Neural crest cell (in vitro differentiated cells): ENCODE measurements at regions not wholly inside any gene's neighbourhood (a gene's known extent, or its start where the extent isn't known, plus 50 kb on each side); places are given as distances from the start of the nearest gene placed in this dataset.

Source experiments
- DNase-seq: peaks from one replicate; pipeline ENCODE4 v3.0.0; 2021; ENCODE audit warnings: low read depth, mixed read lengths, low spot score
- H3K27ac Mint-ChIP-seq: one replicate; pipeline ENCODE4 v1.8.0; 2021; ENCODE audit warnings: mild to moderate bottlenecking, mixed read lengths; ENCODE audit not compliant: unreplicated experiment
- H3K27me3 Mint-ChIP-seq: 2 replicates; pipeline ENCODE4 v1.8.0; 2021; ENCODE audit warnings: low read depth, mild to moderate bottlenecking, mixed read lengths
- H3K36me3 Mint-ChIP-seq: 2 replicates; pipeline ENCODE4 v1.8.0; 2021; ENCODE audit warnings: low read depth, mild to moderate bottlenecking, mixed read lengths
- H3K4me1 Mint-ChIP-seq: 2 replicates; pipeline ENCODE4 v1.8.0; 2021; ENCODE audit warnings: mixed read lengths
- H3K4me3 Mint-ChIP-seq: one replicate; pipeline ENCODE4 v1.8.0; 2021; ENCODE audit warnings: mild to moderate bottlenecking, mixed read lengths
- H3K9me3 Mint-ChIP-seq: 2 replicates; pipeline ENCODE4 v1.8.0; 2021; ENCODE audit warnings: mixed read lengths
- TF ChIP-seq, protein P1 (sequence below): fragments of 200-600 bp; sonication (generic); conservative IDR thresholded peaks from 2 replicates; pipeline ENCODE4 v1.5.0; 2021; ENCODE audit warnings: antibody characterized with exemption, mild to moderate bottlenecking

DNA sequence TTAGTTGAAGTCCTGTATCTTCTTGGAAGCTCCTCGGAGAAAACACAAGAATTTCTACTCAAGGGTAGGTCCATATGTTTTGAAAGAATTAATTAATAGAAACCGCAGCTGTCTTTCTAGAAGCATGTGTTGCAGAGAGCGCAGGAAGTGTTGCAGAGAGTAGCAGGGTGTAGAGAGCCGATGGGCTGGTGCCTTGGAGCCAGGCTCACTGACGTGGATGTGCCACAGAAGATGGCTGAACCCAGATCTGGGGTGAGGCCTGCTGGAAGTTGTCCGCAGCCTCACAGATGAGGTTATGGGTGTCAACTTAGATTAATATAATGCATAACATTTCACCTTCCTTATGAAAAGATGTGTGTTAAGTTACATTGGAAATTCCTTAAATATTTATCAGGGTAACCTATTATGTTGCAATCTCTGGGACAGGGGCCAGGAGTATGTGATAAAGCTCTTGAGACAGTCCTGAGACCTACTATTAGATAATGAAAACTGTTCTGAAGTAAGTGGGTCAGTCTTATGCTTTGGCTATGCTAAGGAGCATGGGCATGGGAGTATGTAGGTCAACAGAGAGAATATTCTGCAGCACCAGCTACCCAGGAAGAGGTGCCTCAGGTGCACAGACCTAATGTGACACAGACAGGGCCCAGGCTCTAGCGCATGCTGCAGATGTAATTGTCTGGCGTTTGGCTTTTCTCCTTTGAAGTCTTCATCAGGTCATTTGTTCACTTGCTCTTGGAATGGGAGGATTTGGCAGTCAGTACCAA, 973.3 kb downstream of the BCL11B start:
- DNase-seq, result no peak
- TF ChIP-seq, protein P1, sequence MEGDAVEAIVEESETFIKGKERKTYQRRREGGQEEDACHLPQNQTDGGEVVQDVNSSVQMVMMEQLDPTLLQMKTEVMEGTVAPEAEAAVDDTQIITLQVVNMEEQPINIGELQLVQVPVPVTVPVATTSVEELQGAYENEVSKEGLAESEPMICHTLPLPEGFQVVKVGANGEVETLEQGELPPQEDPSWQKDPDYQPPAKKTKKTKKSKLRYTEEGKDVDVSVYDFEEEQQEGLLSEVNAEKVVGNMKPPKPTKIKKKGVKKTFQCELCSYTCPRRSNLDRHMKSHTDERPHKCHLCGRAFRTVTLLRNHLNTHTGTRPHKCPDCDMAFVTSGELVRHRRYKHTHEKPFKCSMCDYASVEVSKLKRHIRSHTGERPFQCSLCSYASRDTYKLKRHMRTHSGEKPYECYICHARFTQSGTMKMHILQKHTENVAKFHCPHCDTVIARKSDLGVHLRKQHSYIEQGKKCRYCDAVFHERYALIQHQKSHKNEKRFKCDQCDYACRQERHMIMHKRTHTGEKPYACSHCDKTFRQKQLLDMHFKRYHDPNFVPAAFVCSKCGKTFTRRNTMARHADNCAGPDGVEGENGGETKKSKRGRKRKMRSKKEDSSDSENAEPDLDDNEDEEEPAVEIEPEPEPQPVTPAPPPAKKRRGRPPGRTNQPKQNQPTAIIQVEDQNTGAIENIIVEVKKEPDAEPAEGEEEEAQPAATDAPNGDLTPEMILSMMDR, result no peak

DNA sequence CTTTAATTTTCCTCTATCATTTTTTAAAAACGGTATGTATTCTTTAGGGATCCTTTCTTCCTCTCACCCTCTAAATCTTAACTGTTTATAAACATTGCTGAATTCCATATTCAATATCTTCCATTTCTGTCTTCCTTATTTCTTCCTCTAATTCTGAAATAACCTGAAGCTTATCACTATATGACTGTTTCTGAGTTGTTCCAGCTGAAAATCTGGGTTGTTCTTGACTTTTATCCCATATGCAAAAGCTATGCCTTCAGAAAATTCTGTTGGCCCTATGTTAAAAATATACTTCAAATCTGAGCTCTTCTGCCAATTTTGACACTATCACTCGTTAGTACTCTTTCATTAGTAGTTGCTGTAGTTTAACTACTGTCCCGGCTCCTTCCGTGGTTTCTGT, 970.3 kb downstream of the BCL11B start:
- Mint-ChIP-seq H3K4me3 (no peak overlapping the region), H3K9me3 (no peaks in the 10 kb centered on the region), H3K27me3 (peaks cover 2% of the 10 kb centered on the region), H3K27ac (no peak overlapping the region), H3K4me1 (no peaks in the 10 kb centered on the region), H3K36me3 (no peaks in the 10 kb centered on the region)
- DNase-seq, result no peak
- TF ChIP-seq, protein P1, result no peak

More for the DNA sequence above, 973.3 kb downstream of the BCL11B start:
- Mint-ChIP-seq H3K27ac (no peak overlapping the region), H3K4me1 (no peaks in the 10 kb centered on the region), H3K4me3 (no peak overlapping the region), H3K36me3 (no peaks in the 10 kb centered on the region), H3K27me3 (no peaks in the 10 kb centered on the region), H3K9me3 (no peaks in the 10 kb centered on the region)

DNA sequence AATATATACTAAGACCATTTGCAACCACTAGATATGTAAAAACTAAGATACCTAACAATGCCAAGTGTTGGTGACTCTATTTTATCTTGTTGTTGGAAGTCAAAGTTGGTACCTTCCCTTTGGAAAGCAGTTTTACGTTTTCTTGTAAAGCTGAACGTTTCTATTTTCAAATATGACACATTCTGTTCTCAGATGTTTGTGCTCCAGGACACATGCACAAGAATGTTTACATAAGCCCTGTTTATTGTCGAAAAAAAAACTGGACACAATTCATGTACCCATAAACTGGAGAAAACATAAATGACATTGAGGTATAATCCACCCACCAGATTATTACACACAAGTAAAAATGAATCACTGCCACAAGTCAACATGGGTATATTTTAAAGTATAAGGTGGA, 967.4 kb downstream of the BCL11B start:
- Mint-ChIP-seq H3K27ac (no peak overlapping the region), H3K27me3 (peaks cover 3% of the 10 kb centered on the region)

DNA sequence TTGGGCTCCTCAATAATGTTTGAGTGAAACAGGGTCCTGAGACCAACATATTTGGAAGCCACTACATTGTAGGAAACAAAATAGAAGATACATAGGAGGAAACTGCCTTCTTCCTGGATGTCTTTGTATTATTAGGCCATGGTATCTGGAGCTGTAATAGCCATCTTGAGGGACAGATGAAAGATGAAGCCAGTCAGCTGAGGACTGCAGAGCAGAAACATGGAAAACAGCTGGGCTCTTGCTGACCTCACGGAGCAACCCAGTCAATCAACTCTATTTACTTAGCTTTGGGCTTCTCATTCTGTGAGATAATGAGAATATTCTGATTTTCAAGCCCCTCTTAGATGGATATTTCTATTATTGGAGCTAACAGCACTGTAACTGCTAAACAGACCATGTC, 962.4 kb downstream of the BCL11B start:
- H3K27me3 Mint-ChIP-seq, result peaks cover 3% of the 10 kb centered on the region
- H3K36me3 Mint-ChIP-seq, result no peaks in the 10 kb centered on the region
- H3K4me3 Mint-ChIP-seq, result no peak overlapping the region
- DNase-seq, result no peak
- no peaks in the 10 kb centered on the region for H3K9me3 Mint-ChIP-seq
- H3K27ac Mint-ChIP-seq, result no peak overlapping the region
- TF ChIP-seq, protein P1, result no peak
- no peaks in the 10 kb centered on the region for H3K4me1 Mint-ChIP-seq

More for the DNA sequence above, 967.4 kb downstream of the BCL11B start:
- TF ChIP-seq, protein P1, result no peak
- Mint-ChIP-seq H3K36me3 (no peaks in the 10 kb centered on the region), H3K4me1 (no peaks in the 10 kb centered on the region), H3K4me3 (no peak overlapping the region), H3K9me3 (no peaks in the 10 kb centered on the region)
- DNase-seq, result no peak

DNA sequence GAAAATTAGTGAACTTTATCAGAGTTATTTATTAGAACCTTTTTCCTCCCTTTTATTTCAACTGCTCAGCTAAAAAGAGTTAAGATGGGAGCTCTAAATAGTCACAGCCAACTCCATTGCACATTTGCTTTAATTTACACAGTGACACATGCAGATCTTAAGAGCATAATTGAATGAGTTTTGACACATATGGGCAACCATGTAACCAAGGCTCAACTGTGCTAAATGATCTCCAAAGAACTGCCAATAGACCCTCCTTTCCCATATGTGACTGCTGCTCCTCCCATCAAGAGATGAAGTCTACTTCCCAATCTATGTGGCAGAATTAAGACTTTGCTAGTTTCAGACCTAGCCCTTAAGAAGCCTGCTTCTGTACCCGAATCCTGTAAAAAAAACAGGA, 960.0 kb downstream of the BCL11B start:
- Mint-ChIP-seq H3K4me3 (no peak overlapping the region), H3K4me1 (no peaks in the 10 kb centered on the region), H3K9me3 (no peaks in the 10 kb centered on the region), H3K36me3 (no peaks in the 10 kb centered on the region), H3K27me3 (no peaks in the 10 kb centered on the region), H3K27ac (no peak overlapping the region)
- TF ChIP-seq, protein P1, result no peak
- no peak for DNase-seq
